Cerebellar nuclear complex (tissue), 1 donor: ENCODE measurements at regions not wholly inside any gene's neighbourhood (a gene's known extent, or its start where the extent isn't known, plus 50 kb on each side); places are given as distances from the start of the nearest gene placed in this dataset.
A peak's percentile ranks its signal among the peaks of the same experiment; 100 is the strongest.
"Not testable (repeated sequence)": the region's sequence is repeated elsewhere in the genome, so short reads cannot be mapped to it uniquely, and the experiment has no call there.

Experiments
- DNase-seq, 2 experiments: peaks; one replicate each; lab custom pipeline; 2025; lab: John Stamatoyannopoulos, UW

DNA sequence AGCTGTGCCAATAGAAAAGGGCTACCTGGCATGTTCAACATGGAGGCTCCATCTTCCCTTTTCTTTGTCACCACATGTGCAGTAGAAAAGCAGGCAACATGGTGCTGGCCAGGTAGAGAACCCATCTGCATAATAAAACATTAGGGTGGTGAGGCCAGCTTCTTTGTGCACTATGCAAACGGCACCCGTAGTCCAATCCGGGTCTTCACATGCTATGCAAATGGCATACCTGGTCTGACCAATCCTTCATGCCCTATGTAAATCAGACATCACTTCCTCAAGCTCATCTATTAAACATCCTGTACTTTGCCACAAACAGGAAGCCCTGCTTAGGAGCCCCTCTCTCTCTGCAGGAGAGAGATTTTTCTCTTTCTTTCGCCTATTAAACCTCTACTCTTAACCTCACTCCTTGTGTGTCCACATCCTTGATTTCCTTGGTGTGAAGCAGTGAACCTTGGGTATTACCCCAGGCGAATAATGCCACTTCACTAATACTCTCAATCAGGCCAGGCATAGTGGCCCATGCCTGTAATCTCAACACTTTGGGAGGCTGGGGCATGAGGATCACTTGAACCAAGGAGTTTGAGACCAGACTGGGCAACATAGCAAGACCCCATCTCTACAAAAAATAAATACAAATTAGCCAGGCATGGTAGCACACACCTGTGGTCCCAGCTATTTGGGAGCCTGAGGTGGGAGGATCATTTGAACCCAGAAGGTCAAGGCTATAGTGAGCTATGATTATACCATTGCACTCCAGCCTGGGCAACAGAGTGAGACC is 111.3 kb upstream of the MRI1 start:
- no peak for DNase-seq

DNA sequence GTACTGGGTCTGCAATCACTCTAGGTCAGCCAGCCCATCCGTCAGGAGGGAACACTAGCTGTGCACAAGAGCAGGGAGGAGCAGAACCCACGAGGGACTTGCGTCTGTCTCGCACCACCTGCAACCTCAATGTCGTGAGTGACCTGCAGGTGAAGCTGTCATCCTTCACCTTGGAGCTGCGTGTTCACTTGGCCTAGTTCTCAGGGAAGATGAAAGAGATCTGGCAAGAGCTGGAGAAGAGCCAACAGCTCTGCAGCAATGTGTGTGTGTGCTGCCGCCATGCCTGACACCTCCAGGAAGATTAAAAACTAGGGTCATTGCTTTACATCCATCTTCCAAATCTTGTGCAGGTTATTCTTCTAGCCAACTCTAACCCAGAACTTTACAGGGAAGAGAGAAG is 117.6 kb upstream of the MRI1 start:
- no peak for DNase-seq

DNA sequence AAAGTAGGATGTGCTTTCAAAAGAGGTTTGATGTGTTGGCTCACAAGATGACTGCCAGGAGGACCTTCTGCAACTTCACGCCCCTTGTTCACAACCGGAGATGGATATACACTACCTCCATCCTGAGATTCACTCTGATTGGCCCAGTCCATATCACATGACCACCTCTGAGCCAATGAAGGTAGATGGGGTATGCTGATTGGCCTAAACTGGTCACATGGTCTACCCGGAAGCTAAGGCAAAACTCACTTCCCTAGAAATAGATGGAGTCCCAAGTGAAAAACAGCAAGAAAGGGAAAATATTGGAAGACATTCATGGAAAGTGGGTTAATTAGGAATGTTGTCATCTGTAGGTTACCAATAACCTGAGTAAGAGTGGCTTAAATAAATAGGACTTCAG is 119.7 kb upstream of the MRI1 start:
- no peak for DNase-seq

- DNase-seq, result no peak
Observed at GRCh38 chr19:13640611-13641010, 123.7 kb upstream of the MRI1 start.

DNA sequence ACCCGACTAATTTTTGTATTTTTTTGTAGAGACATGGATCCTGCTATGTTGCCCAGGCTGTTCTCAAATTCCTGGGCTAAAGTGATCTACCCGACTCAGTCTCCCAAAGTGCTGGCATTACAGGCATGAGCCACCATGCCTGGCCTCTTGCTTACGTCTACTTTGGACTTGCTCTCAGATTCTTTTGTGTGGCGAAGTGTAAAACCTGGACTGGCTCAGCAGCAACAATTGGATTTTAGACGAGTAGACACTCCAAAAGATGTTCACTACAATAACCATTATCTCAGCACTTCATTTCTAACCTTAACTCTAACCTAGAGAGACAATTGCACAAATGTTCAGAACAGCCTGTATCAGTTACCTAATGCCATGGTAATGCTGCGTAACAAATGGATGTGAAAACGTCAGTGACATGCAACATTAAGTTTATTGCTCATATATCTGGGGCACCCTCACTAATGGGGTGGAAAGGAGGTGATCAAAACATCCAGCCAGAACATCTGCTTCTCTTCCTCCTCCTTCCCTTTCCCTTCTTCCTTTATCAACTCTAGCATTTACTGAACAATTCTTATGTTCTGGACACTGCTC is 124.9 kb upstream of the MRI1 start:
- no peak for DNase-seq

GRCh38 chr19:13637664-13638063 is 126.7 kb upstream of the MRI1 start:
- no peak for DNase-seq

- no peak for DNase-seq
Observed at GRCh38 chr19:13634658-13635057, 128.4 kb upstream of the CACNA1A start.

GRCh38 chr19:13633522-13633922 is 127.2 kb upstream of the CACNA1A start:
- no peak for DNase-seq

DNA sequence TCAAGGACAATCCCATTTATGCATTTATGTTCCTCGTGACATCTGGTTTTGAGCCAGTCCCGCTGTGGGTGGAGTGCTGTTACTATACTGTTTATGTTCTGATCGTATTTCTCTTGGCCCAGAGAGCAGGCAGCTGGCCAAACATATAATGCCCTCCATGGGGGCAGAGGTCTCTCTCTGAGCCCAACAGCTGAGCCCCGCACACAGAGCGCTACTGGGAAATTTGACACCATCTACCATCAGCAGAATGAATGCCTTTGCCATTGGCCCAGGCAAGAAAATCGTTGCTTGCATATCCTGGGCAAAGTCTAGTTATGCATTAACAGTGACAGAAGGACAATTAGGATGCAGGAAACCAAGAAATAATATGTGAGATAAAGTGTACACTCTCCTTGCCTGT is 126.8 kb upstream of the CACNA1A start:
- no peak for DNase-seq

- not testable (repeated sequence) for DNase-seq
Observed at GRCh38 chr19:13632164-13632563, 125.9 kb upstream of the CACNA1A start.

DNA sequence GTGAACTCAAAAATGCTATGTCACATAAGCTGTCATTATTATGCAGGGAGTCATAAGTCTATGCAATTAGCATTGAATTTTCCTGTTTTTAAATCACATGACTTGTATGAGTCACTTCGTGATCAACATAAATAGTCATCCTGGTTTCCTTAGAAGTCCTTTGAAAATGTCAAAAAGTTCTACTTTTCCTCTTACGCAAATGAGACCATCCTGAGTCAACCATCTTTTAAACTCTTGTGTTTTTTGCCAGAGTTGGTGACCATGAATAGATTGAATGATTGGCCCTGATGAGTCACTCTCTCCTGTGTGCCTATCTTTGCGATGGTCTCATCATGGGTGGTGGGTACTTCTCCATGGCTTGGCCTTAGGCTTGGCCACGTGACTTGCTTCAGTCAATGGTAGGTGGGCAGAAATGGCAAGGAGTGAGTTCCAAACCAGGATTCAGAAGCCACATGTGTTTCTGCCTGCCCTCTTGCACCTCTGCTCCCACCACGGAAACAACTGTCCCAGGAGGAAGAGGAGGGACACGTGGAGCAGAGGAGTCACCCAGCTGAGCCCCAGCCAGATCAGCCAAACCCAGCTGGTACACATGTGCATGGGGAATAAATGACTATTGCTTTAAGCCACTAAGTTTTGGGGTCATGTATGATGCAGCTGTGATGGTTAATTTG is 123.5 kb upstream of the CACNA1A start:
- DNase-seq, result no peak

DNA sequence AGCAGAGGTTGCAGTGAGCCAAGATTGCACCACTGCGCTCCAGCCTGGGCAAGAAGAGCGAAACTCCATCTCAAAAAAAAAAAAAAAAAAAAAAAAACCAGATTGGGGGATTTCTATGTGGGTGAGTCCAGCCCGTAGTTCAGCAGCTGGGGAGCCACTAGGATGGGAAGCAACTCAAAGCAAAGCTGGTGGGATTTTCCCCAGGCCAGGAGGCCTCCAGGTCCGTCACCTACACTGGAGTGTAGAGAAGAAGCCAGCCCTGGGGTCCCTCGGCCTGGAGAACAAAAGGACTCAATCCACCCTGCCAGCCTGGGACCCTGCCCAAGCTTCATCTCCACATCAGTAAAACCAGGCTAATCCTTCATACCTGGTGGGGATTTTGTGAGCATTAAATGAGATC is 121.3 kb upstream of the CACNA1A start:
- no peak for DNase-seq

GRCh38 chr19:13623716-13624710 is 117.7 kb upstream of the CACNA1A start:
- DNase-seq, result no peak

DNA sequence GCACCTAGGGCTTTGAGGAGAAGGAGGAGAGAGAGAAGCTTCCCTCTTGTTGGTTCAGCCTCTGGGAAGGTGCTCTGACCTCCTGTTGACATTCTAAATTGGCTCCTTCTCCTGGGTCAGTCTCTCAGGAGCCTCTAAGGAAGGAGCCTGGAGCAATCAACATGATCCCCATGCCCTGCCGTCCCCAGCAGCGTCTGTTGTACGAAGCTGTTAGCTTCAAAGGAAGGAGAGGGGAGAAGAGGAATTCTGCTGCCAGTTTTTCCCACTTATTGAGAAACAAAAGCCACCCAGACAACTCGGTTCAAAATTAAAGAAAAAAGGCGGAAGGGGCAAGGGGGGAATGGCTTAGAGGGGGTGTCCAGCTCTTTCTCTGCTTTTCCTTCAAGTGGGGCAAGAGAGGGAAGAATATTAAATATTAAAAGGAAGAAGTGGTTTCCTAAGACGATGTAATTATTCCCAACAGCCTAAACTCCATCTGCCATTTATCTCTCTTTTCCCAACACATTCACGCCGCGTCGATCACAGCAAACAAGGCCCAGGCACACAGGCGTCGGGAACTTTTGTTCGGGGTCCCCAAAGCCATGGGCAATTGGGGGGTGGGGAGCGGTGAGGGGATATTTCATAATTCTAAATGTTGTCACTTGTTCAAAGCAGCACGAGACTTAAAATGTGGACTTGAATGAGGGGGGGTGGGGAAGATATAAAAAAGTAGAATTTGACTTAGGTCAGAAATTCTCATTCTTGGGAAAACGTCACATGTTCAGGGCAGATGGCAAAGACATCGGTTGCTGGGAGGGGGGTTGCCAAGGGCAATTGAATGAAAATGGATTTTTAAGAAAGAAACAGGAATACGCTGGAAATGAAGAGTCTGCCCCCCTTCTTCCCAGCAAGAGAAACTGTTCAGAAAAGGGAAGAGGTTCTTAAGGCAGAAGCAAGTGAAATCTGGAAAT is 116.8 kb upstream of the CACNA1A start:
- no peak for DNase-seq

DNA sequence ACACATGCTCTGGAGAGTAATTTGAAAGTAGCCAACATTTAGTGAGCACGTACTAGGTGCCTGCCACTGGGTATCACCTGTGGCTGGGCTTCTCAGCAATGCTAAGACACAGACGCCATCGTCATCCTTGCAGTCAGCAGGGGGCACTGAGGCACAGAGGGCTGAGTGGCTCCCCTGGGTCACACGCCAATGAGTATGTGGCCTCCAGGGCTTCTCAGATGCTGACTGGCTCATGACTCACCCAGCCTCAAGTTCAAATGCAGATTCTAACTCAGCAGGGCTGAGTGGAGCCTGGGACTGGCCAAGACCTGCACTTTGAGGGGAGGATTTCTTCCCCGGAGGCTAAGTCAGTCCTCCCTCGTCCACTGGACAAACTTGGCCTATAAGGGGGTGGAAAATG is 115.1 kb upstream of the CACNA1A start:
- DNase-seq, result no peak

GRCh38 chr19:13619203-13619632 is 112.9 kb upstream of the CACNA1A start:
- DNase-seq, result no peak

- no peak for DNase-seq
Observed at GRCh38 chr19:13615890-13616289, 109.6 kb upstream of the CACNA1A start.

- DNase-seq, result no peak
Observed at GRCh38 chr19:13613447-13613846, 107.2 kb upstream of the CACNA1A start.

GRCh38 chr19:13611596-13611995 is 105.3 kb upstream of the CACNA1A start:
- no peak for DNase-seq

GRCh38 chr19:13610039-13610691 is 103.9 kb upstream of the CACNA1A start:
- peak in 1 of 2 experiments; percentile 24 for DNase-seq
